Tibial nerve (tissue), 3 donors: ENCODE measurements at regions not wholly inside any gene's neighbourhood (a gene's known extent, or its start where the extent isn't known, plus 50 kb on each side); places are given as distances from the start of the nearest gene placed in this dataset.
"Not testable (repeated sequence)": the region's sequence is repeated elsewhere in the genome, so short reads cannot be mapped to it uniquely, and the experiment has no call there.

Experiments used
- POLR2A ChIP-seq, 2 donors: fragments of 450-650 bp; IDR thresholded peaks; one replicate each; pipeline ENCODE4 v1.6.1; 2017; ENCODE audit warnings: antibody characterized with exemption in 2 of 2, mild to moderate bottlenecking in 2 of 2, moderate library complexity in 2 of 2
- TF ChIP-seq, protein P1 (sequence below), 5 experiments: fragments of 200-600 bp in 3 of 5; fragments of 450-650 bp in 2 of 5; sonication (generic) in 3 of 5; IDR thresholded peaks; one replicate each; pipeline ENCODE4 v1.5.1; 2016 to 2019; ENCODE audit warnings: antibody characterized with exemption in 5 of 5, mild to moderate bottlenecking in 3 of 5, moderate library complexity in 2 of 5

DNA sequence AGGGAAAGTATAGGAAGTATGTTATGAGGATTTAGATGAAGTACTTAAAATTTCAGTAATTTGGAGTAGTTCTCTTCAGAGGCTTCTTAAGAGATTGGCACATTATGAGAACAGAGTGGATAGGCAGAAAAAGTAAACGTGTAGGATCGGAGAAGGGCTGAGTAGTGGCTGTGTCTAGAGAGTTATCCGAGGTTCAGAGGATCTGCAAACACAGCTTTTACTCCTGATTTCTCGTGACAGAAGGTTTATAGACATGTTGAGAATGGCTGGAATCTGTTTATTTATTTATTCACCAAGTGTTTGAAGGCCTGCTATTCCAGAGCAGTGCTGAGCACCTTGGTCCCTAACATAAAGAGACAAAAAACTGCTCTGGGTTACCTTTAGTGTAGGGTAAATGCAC lies 51.4 kb upstream of the NIPA1 start:
- TF ChIP-seq, protein P1, sequence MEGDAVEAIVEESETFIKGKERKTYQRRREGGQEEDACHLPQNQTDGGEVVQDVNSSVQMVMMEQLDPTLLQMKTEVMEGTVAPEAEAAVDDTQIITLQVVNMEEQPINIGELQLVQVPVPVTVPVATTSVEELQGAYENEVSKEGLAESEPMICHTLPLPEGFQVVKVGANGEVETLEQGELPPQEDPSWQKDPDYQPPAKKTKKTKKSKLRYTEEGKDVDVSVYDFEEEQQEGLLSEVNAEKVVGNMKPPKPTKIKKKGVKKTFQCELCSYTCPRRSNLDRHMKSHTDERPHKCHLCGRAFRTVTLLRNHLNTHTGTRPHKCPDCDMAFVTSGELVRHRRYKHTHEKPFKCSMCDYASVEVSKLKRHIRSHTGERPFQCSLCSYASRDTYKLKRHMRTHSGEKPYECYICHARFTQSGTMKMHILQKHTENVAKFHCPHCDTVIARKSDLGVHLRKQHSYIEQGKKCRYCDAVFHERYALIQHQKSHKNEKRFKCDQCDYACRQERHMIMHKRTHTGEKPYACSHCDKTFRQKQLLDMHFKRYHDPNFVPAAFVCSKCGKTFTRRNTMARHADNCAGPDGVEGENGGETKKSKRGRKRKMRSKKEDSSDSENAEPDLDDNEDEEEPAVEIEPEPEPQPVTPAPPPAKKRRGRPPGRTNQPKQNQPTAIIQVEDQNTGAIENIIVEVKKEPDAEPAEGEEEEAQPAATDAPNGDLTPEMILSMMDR (IDR thresholded peaks at IDR 0.05): not testable (repeated sequence)
- TF ChIP-seq POLR2A (IDR thresholded peaks at IDR 0.05): not testable (repeated sequence)
